GM19238 (cell line): ENCODE measurements at regions not wholly inside any gene's neighbourhood (a gene's known extent, or its start where the extent isn't known, plus 50 kb on each side); places are given as distances from the start of the nearest gene placed in this dataset.

Source experiments
- DNase-seq: peaks from one replicate; pipeline ENCODE4 v3.0.0; 2011; ENCODE audit warnings: low spot score; ENCODE audit not compliant: insufficient read length

GRCh38 chr5:57581222-57581621, 98.6 kb upstream of the ACTBL2 start:
- no peak for DNase-seq

- DNase-seq: no peak
Observed at GRCh38 chr5:57577432-57578175, 95.0 kb upstream of the ACTBL2 start.

DNA sequence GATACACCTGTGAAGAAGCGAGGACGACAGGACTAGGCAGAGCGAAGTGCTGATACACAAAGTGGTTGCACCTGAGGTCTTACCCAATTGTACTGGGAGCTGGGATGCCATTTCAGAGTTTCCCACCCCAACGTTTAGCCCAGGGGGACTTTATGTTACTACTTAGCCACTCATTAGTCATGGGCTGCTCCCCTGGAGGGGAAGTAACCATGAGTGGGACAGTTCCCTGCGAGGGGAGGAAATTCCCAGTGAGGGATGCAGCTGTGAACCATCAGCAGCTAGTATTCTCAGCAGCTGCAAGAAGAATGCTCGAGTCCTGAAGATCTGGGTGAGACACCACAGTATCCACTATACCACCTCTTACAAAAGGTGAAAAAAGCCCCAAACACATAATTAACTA, 93.7 kb upstream of the ACTBL2 start:
- no peak for DNase-seq

- DNase-seq: no peak
Observed at GRCh38 chr5:57575839-57576238, 93.2 kb upstream of the ACTBL2 start.

- no peak for DNase-seq
Observed at GRCh38 chr5:57572461-57572860, 89.8 kb upstream of the ACTBL2 start.

GRCh38 chr5:57569601-57570000, 87.0 kb upstream of the ACTBL2 start:
- DNase-seq: no peak

DNA sequence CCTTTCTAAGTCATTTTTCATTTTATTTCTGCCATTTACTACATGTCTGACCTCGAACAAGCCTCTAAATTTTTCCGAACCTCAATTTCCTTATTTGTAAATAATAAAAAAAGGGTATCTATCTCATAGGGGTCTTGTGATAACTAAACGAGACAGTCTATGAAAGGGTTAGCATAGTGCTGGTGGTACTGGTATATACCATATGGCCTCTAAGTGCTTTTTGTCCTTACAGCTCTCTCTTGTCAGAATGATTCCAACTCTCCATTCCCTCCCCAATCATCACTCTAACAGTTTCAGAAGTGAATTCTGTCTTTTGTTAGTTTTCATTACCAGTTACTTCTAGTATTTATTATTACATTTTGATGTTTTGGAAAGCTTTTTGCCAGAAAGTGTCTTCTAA, 85.5 kb upstream of the ACTBL2 start:
- DNase-seq: no peak

GRCh38 chr5:57566914-57567313, 84.3 kb upstream of the ACTBL2 start:
- no peak for DNase-seq

DNA sequence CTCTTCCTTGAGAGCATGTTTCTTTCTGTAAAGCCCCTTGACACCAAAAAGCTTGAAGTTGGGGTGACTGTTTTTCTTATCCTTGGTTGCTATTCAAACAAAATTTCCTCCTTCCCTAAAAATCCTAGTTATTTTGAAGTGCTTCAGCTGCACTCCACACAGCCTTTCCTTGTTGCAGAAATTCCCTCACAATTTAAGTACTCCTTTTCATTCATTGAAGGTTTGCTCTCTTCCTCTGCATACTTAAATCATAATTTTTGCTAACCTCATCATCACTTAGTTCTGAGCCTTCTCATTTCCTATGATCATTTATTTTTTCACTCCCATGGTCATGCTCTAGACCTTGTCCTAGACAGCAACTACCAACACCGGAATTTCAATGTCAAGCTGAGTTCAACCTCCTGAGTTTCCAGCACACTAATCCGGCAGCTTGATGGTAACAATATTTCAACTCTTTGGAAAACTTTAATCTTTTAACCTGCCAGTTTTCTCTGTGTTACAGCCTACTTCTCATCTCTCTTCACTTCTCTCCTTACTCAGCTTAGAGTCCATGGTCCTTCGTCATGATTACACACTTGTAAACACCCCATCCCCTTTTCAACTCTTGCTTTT, 78.7 kb upstream of the ACTBL2 start:
- DNase-seq: no peak

GRCh38 chr5:57559110-57559635, 76.6 kb upstream of the ACTBL2 start:
- DNase-seq: no peak

GRCh38 chr5:57552033-57552432, 69.4 kb upstream of the ACTBL2 start:
- DNase-seq: no peak

DNA sequence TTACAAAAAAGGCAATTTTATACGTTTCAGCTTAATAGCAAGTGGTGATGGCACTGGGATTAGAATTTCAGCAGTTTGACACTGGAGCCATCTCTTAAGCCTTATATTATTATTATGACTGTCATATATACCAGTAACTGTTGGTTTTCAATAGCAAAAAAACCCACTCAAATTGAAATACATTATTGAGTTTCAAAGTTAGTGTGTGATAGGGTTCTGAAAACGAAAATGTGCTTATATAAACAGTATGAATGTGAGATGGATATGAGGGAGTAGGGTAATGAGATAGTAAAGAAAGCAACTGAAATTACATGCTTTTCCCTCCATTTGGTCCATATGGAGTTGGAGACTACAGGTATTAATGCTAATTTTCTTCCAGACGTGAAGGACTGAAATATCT, 68.6 kb upstream of the ACTBL2 start:
- no peak for DNase-seq

DNA sequence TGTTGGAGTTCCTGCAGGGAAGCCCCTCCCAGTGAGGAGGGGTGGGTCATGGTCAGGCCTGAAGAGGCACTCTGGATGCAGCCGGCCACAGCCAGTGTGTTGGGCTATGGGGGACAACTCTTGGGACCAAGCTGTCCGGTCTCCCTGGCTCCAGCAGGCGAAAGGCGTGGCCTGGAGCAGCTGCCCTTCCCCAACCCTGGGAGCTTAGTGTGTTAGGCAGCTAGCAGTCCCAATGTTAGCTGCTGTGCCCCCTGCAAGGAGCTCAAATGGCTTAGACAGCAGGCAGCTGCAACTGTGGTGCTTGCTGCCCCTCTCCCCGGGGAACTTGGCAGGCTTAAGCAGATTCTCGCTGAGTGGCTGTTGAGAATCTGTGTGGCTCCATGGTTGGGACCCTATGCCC, 67.5 kb upstream of the ACTBL2 start:
- DNase-seq: no peak

GRCh38 chr5:57549566-57549965, 67.0 kb upstream of the ACTBL2 start:
- no peak for DNase-seq

GRCh38 chr5:57540823-57541222, 58.2 kb upstream of the ACTBL2 start:
- DNase-seq: no peak

DNA sequence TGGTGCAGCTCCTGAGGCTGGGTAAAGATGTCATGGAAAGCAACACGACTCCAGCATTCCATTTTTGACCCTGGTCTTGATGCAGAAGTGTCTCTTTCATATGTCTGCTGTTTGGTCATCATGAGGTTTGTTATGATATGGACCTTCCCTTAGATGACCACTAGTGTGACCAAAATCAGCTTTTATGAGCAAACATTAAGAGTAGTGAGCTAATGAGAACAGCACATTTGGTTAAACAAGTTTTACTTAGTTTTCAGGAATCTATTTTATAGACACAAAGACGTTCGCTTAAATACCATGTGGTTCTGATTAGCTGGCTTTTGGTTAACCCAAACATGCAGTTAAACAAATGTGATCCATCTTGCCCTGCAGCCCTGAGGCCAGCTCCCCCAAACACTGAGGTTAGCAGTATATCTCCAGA, 56.7 kb upstream of the ACTBL2 start:
- no peak for DNase-seq

DNA sequence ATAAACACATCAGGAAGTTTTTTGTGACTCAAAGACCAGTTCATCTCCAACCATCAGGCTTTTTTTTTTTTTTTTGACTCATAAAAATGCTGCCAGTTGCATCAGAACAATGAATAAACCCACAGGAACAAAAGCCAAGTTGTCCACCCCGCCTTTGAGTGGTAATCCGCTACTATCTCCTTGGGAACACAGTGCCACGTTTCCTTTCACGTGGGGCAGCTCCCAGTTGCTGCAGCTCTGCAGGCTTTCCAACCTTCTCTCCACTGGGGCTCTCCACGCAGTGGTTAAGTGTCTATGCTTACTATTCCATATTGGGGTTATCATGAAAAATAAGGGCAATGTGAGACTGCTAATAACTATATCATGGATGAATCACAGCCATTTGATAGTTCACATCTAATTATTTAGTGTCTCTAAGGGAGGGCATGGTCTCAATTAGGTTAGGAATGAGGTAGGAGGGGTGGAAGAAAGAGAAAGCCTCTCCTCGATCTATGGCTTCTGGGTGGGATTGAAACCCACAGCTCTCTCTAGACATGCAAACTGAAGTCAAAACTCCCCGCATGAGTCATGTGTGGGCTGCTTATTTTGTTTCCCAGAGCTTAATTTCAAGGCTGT, 55.8 kb upstream of the ACTBL2 start:
- no peak for DNase-seq

- DNase-seq: no peak
Observed at GRCh38 chr5:57537811-57538210, 55.2 kb upstream of the ACTBL2 start.

- DNase-seq: no peak
Observed at GRCh38 chr5:57532513-57533497, 50.2 kb upstream of the ACTBL2 start.
